ENCODE measurements at regions not wholly inside any gene's neighbourhood (a gene's known extent, or its start where the extent isn't known, plus 50 kb on each side); places are given as distances from the start of the nearest gene placed in this dataset.

DNA sequence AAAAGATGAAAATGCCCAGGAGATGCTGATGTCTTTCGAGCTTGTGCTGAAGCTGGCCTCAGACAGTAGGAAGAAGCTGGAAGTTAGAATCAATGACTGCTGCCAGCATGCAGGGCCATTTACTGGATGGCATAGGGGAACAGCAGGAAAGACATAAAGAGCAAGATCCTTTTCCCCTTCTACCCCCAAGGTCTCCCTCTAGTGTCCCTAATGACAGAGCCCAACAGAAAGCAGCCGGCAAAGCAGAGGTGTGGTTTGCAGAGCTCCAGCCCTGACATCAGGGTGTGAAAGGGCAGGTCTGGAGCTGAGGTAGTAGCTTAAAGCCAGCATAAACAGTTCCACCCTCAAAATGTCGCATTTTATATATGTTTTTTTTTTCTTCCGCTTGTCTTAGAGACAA is 1560.7 kb upstream of the TMEM132C start:
- Mint-ChIP-seq H3K4me3 (no peak overlapping the region), H3K9me3 (no peaks in the 10 kb centered on the region), H3K4me1 (no peaks in the 10 kb centered on the region), H3K27ac (no peak overlapping the region), H3K36me3 (no peaks in the 10 kb centered on the region), H3K27me3 (ENCODE audit: low read depth) (no peaks in the 10 kb centered on the region)
- TF ChIP-seq, protein P1, sequence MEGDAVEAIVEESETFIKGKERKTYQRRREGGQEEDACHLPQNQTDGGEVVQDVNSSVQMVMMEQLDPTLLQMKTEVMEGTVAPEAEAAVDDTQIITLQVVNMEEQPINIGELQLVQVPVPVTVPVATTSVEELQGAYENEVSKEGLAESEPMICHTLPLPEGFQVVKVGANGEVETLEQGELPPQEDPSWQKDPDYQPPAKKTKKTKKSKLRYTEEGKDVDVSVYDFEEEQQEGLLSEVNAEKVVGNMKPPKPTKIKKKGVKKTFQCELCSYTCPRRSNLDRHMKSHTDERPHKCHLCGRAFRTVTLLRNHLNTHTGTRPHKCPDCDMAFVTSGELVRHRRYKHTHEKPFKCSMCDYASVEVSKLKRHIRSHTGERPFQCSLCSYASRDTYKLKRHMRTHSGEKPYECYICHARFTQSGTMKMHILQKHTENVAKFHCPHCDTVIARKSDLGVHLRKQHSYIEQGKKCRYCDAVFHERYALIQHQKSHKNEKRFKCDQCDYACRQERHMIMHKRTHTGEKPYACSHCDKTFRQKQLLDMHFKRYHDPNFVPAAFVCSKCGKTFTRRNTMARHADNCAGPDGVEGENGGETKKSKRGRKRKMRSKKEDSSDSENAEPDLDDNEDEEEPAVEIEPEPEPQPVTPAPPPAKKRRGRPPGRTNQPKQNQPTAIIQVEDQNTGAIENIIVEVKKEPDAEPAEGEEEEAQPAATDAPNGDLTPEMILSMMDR (IDR thresholded peaks at IDR 0.05; ENCODE audit: unreplicated experiment): no peak
- DNase-seq (ENCODE audit: low spot score in 2 of 2, unreplicated experiment in 2 of 2): no peak

DNA sequence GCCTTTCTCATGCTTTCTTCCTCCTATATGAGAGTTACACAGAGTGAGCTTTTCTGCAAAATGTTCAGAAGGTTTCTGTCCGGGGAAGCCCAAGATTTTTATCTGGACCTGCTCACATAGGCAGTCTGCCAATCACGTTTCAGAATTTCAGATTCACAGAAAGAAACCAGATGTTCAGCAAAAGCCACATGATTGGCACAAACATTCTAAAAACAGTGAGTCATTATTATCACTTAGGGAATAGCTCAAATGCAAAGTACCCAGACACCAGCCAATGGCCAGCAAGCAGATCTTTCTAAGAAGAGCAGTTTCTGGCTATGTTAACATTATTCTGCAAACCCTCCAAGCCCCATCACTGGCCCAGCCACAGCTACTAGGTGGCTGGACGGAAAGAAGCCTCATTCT is 1558.5 kb upstream of the TMEM132C start:
- Mint-ChIP-seq H3K27ac (no peak overlapping the region), H3K27me3 (ENCODE audit: low read depth) (no peaks in the 10 kb centered on the region), H3K9me3 (no peaks in the 10 kb centered on the region), H3K4me1 (no peaks in the 10 kb centered on the region), H3K36me3 (no peaks in the 10 kb centered on the region), H3K4me3 (no peak overlapping the region)
- DNase-seq (ENCODE audit: low spot score in 2 of 2, unreplicated experiment in 2 of 2): no peak
- TF ChIP-seq, protein P1 (IDR thresholded peaks at IDR 0.05; ENCODE audit: unreplicated experiment): no peak

DNA sequence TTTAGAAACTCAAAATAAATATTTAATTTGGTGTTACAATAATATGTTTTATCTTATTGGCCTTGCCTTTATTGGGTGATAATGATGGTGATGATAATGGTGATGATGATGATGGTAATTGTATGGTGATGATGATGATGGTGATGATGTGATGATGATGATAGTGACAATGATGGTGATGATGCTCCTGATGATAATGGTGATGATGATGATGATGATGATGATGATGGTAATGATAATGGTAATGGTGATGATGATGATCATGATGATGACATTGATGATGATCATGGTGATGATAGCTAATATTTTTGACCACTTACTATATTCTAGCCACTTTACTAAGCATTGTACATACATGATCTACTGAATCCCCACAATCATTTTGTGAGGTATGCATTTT is 1548.6 kb upstream of the TMEM132C start:
- Mint-ChIP-seq H3K36me3 (no peaks in the 10 kb centered on the region), H3K4me3 (no peak overlapping the region), H3K27ac (no peak overlapping the region), H3K9me3 (peaks cover 8% of the 10 kb centered on the region), H3K27me3 (ENCODE audit: low read depth) (peaks cover 4% of the 10 kb centered on the region), H3K4me1 (no peaks in the 10 kb centered on the region)
- TF ChIP-seq, protein P1 (IDR thresholded peaks at IDR 0.05; ENCODE audit: unreplicated experiment): no peak
- no peak for DNase-seq (ENCODE audit: low spot score in 2 of 2, unreplicated experiment in 2 of 2)

DNA sequence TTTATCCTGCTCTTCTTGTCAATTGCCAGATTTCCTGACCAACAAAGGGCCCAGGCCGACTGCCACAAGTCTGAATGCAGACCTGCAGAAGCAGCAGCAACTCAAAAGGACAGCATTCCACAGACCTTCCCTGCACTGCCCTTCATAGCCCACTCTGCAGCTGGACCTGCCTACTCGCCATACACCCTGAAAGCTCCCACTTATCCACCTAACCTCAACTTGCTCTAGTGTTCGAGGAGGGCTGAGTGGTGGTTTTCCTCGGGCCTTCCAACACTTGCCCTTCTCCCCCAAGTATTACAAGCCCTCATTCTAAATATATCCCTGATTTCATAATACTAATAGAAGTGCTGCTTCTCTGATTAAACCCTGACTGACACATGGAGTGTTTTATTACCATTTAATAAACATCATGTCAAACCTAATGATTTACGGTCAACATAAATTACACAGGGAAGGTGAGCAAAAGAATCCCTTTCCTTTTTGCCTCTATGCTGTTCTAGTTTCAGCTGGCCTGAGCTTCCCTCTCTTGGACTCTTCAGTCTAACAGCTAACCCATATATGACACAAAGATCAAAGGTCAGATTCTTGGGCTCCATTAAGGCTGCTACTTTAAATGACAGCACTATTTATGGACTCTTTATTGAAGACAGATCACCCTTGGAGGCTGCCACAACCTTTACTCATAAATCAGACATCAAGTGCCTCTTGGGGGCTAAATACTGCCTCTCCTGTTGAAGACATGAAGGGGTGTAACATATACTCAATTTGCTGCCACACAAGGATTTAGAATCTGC is 1546.9 kb upstream of the TMEM132C start:
- no peaks in the 10 kb centered on the region for H3K36me3 Mint-ChIP-seq
- peaks cover 14% of the 10 kb centered on the region for H3K9me3 Mint-ChIP-seq
- TF ChIP-seq, protein P1 (IDR thresholded peaks at IDR 0.05; ENCODE audit: unreplicated experiment): no peak
- no peak overlapping the region for H3K4me3 Mint-ChIP-seq
- no peak for DNase-seq (ENCODE audit: low spot score in 2 of 2, unreplicated experiment in 2 of 2)
- peaks cover 22% of the 10 kb centered on the region for H3K27me3 Mint-ChIP-seq (ENCODE audit: low read depth)
- no peaks in the 10 kb centered on the region for H3K4me1 Mint-ChIP-seq
- H3K27ac Mint-ChIP-seq: no peak overlapping the region

DNA sequence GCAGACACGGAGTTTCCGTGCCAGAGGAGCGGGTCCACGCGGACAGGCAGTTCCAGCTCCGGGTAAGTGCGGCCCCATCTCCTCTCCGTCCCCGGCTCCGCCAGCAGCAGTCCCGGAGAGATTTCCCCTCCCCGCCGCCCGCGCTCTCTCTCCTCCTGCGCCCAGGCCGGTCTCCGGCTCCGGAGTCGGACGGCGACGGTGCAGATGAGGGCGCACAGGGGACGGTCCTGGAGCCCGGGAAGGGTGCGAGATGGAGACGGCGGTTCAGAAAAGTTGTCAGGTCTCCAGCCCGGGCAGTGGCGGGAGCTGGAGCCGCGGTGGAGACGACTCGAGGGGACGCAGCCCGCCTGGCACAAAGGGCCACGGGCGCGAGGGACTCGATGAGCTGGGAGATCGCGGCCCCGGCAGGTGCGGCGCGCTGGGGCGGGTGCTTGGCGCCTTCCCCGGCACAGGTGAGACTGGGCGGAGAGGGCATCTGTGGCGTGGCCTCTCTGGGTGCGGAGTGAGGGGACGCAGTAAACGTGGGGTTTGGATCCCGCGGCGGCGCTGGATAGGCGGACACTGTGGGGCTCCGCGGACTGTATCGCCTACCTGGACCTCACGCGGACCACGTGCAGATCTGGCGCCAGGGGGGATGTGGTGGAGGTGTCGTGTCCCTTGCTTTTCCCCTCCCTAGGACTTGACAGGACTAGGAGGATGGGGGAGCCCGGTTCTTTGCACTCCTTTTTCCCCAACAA is 1540.3 kb upstream of the TMEM132C start:
- Mint-ChIP-seq H3K27ac (no peak overlapping the region), H3K4me3 (no peak overlapping the region), H3K9me3 (peaks cover 6% of the 10 kb centered on the region), H3K27me3 (ENCODE audit: low read depth) (peaks cover 86% of the 10 kb centered on the region), H3K36me3 (no peaks in the 10 kb centered on the region), H3K4me1 (no peaks in the 10 kb centered on the region)
- DNase-seq (ENCODE audit: low spot score in 2 of 2, unreplicated experiment in 2 of 2): no peak
- TF ChIP-seq, protein P1 (IDR thresholded peaks at IDR 0.05; ENCODE audit: unreplicated experiment): no peak

Data from mesothelial cell of epicardium (in vitro differentiated cells).